ENCODE measurements at regions not wholly inside any gene's neighbourhood (a gene's known extent, or its start where the extent isn't known, plus 50 kb on each side); places are given as distances from the start of the nearest gene placed in this dataset.

- TF ChIP-seq POLR2AphosphoS5 (IDR thresholded peaks at IDR 0.05; ENCODE audit: low read depth, low read length) (no peak), TAF1 (IDR thresholded peaks at IDR 0.05; ENCODE audit: low read depth, low read length) (no peak), POLR2A (IDR thresholded peaks at IDR 0.05; ENCODE audit: low read depth, low read length) (no peak), PAX5 (IDR thresholded peaks at IDR 0.05; ENCODE audit: insufficient read depth, low read length, severe bottlenecking) (no peak)
Measured at GRCh38 chr3:137300703-137301102, 342.9 kb downstream of the IL20RB start.
